ENCODE measurements at regions not wholly inside any gene's neighbourhood (a gene's known extent, or its start where the extent isn't known, plus 50 kb on each side); places are given as distances from the start of the nearest gene placed in this dataset.

DNA sequence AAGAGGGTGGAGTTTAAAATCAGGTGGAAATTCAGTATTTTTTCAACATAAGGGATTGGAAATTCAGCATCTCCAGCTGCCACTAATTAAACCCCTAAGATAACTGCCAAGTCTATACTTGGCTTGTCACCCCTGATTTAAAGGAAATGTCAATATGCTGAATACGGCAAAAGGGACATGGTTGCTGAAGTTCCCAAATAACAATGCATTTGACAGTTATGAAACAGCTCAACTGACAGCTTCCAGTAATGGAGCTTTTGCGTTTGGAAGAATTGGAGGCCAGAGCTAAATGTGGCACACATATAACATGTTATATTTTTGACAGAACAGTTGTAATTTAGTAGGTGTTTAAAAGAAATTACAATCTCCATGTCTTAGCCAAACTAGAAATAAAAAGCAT lies 1867.9 kb upstream of the LRRTM1 start:
- TF ChIP-seq CTCF (conservative IDR thresholded peaks at IDR 0.05; ENCODE audit: low read depth, low read length) (no peak), EZH2 (IDR thresholded peaks at IDR 0.05; ENCODE audit: low read length, unreplicated experiment) (no peak), EZH2phosphoT487 (IDR thresholded peaks at IDR 0.05; ENCODE audit: borderline replicate concordance, low read length) (no peak)
